Tibial nerve (tissue), 4 donors: ENCODE measurements at regions not wholly inside any gene's neighbourhood (a gene's known extent, or its start where the extent isn't known, plus 50 kb on each side); places are given as distances from the start of the nearest gene placed in this dataset.

ENCODE experiments used
- CTCF ChIP-seq, 5 experiments: fragments of 200-600 bp in 3 of 5; fragments of 450-650 bp in 2 of 5; sonication (generic) in 3 of 5; IDR thresholded peaks; one replicate each; pipeline ENCODE4 v1.5.1; 2016 to 2019; ENCODE audit warnings: antibody characterized with exemption in 5 of 5, mild to moderate bottlenecking in 3 of 5, moderate library complexity in 2 of 5
- EP300 ChIP-seq, 2 donors: sonication (generic); formaldehyde crosslinking; IDR thresholded peaks; one replicate each; pipeline ENCODE4 v1.6.1; 2017; ENCODE audit warnings: antibody characterized with exemption in 2 of 2, mild to moderate bottlenecking in 1 of 2
- POLR2A ChIP-seq, 2 donors: fragments of 450-650 bp; IDR thresholded peaks; one replicate each; pipeline ENCODE4 v1.6.1; 2017; ENCODE audit warnings: antibody characterized with exemption in 2 of 2, mild to moderate bottlenecking in 2 of 2, moderate library complexity in 2 of 2

GRCh38 chr3:181998828-181999227 is 287.1 kb downstream of the SOX2 start:
- no peak for TF ChIP-seq CTCF (IDR thresholded peaks at IDR 0.05)
- TF ChIP-seq POLR2A (IDR thresholded peaks at IDR 0.05) = no peak
- TF ChIP-seq EP300 (IDR thresholded peaks at IDR 0.05) = no peak
